ENCODE measurements at regions not wholly inside any gene's neighbourhood (a gene's known extent, or its start where the extent isn't known, plus 50 kb on each side); places are given as distances from the start of the nearest gene placed in this dataset.

DNA sequence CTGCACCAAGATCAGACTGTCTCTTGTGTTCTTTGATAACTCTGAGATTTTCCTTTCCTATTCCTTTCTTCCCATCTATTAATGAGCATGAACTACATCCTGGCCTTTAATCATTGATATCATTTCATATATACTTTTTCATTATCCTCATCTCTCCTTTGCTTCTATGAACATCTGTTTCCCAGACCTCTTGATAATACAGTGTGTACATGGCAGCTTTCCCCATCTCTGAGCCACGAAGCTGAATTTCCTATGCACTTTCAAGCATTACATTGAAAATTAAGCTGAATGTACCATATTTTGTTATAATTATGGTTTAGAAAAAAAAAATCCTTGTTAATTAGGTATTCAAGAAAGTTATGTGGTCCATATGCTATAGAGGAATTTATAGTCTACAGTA, 60.9 kb upstream of the CREB5 start:
- DNase-seq (ENCODE audit: low read depth): no peak
- TF ChIP-seq, protein P1, sequence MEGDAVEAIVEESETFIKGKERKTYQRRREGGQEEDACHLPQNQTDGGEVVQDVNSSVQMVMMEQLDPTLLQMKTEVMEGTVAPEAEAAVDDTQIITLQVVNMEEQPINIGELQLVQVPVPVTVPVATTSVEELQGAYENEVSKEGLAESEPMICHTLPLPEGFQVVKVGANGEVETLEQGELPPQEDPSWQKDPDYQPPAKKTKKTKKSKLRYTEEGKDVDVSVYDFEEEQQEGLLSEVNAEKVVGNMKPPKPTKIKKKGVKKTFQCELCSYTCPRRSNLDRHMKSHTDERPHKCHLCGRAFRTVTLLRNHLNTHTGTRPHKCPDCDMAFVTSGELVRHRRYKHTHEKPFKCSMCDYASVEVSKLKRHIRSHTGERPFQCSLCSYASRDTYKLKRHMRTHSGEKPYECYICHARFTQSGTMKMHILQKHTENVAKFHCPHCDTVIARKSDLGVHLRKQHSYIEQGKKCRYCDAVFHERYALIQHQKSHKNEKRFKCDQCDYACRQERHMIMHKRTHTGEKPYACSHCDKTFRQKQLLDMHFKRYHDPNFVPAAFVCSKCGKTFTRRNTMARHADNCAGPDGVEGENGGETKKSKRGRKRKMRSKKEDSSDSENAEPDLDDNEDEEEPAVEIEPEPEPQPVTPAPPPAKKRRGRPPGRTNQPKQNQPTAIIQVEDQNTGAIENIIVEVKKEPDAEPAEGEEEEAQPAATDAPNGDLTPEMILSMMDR (conservative IDR thresholded peaks at IDR 0.05; ENCODE audit: low read depth, low read length): no peak

GRCh38 chr7:28354601-28355402, 57.5 kb upstream of the CREB5 start:
- no peak overlapping the region for H3K4me3 ChIP-seq (ENCODE audit: low read length)
- peak; percentile 99 for DNase-seq (ENCODE audit: low read depth)
- TF ChIP-seq, protein P1 (conservative IDR thresholded peaks at IDR 0.05; ENCODE audit: low read depth, low read length): no peak

More for the DNA sequence above, 60.9 kb upstream of the CREB5 start:
- no peak overlapping the region for H3K4me3 ChIP-seq (ENCODE audit: low read length)

- DNase-seq (ENCODE audit: low read depth): peak; percentile 72
- TF ChIP-seq, protein P1 (conservative IDR thresholded peaks at IDR 0.05; ENCODE audit: low read depth, low read length): no peak
Observed at GRCh38 chr7:28355635-28356319, 56.5 kb upstream of the CREB5 start.

DNA sequence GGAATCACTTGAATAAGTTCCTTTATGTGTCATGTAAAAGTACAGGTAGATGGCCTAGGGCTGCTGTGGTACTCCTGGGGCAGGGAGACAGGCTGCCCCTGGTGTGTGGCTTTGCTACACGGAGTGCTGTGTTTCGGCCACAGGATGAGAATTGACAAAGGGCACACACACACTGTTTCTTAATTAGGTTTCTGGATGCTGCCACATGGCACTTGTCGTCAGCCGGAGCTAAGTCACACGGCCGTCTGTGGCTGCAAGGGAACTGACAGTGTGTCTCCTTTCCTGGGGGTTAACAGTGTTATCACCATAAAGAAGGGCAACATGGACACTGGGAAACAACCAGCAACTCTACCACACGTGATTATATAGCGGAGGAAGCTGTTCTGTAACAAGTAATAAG, 55.7 kb upstream of the CREB5 start:
- TF ChIP-seq, protein P1 (conservative IDR thresholded peaks at IDR 0.05; ENCODE audit: low read depth, low read length): no peak
- DNase-seq (ENCODE audit: low read depth): no peak
- H3K4me3 ChIP-seq (ENCODE audit: low read length): no peak overlapping the region

More at GRCh38 chr7:28355635-28356319, 56.5 kb upstream of the CREB5 start:
- H3K4me3 ChIP-seq (ENCODE audit: low read length): no peak overlapping the region

DNA sequence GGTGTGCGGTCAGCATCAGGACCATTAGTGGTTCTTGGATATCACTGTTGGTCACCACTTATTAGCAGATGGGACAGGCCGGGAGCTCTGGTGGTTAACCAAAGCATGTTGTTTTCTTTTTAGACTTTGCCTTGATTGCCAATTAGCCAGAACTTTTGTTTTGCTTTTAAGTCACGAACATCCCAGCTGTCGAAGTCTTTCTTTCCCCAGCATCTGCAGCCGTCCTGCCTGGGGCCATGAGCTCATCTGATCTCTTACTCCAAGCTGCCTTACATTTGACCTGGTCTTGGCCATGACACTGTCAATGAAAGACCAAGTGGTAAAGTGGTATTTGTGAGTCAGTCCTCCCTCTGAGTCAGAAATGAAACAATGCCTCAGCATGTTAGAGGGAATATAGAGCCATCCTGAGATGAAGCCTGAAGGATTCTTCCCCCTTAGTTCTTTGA, 53.9 kb upstream of the CREB5 start:
- no peak overlapping the region for H3K4me3 ChIP-seq (ENCODE audit: low read length)
- peak; percentile 70 for DNase-seq (ENCODE audit: low read depth)

GRCh38 chr7:28360739-28361138, 51.6 kb upstream of the CREB5 start:
- TF ChIP-seq, protein P1 (conservative IDR thresholded peaks at IDR 0.05; ENCODE audit: low read depth, low read length): no peak
- DNase-seq (ENCODE audit: low read depth): no peak
- H3K4me3 ChIP-seq (ENCODE audit: low read length): no peak overlapping the region

More for the DNA sequence above, 53.9 kb upstream of the CREB5 start:
- TF ChIP-seq, protein P1 (conservative IDR thresholded peaks at IDR 0.05; ENCODE audit: low read depth, low read length): no peak

Data from retinal pigment epithelial cell (primary cell).